Skeletal muscle satellite cell (primary cell): ENCODE measurements at regions not wholly inside any gene's neighbourhood (a gene's known extent, or its start where the extent isn't known, plus 50 kb on each side); places are given as distances from the start of the nearest gene placed in this dataset.

Experiments used
- H3K27me3 ChIP-seq: 2 replicates; pipeline ENCODE4 v1.7.0; 2013; ENCODE audit warnings: low read length; ENCODE audit not compliant: control insufficient read depth, insufficient read depth
- H3K36me3 ChIP-seq: 2 replicates; pipeline ENCODE4 v1.7.0; 2013; ENCODE audit warnings: mild to moderate bottlenecking, control low read depth, low read length; ENCODE audit not compliant: insufficient read depth
- H3K4me1 ChIP-seq: 2 replicates; pipeline ENCODE4 v1.7.0; 2013; ENCODE audit warnings: low read length; ENCODE audit not compliant: control insufficient read depth, insufficient read depth
- H3K4me2 ChIP-seq: 2 replicates; pipeline ENCODE4 v1.7.0; 2013; ENCODE audit warnings: mild to moderate bottlenecking, low read length
- H3K4me3 ChIP-seq: 2 replicates; pipeline ENCODE4 v1.7.0; 2013; ENCODE audit warnings: low read length
- H3K9ac ChIP-seq: 2 replicates; pipeline ENCODE4 v1.7.0; 2013; ENCODE audit warnings: mild to moderate bottlenecking, low read depth, low read length, moderate library complexity
- H3K9me3 ChIP-seq: replicated peaks from 2 replicates; pipeline ENCODE4 v1.7.0; 2013; ENCODE audit warnings: mild to moderate bottlenecking, control low read depth, low read length

DNA sequence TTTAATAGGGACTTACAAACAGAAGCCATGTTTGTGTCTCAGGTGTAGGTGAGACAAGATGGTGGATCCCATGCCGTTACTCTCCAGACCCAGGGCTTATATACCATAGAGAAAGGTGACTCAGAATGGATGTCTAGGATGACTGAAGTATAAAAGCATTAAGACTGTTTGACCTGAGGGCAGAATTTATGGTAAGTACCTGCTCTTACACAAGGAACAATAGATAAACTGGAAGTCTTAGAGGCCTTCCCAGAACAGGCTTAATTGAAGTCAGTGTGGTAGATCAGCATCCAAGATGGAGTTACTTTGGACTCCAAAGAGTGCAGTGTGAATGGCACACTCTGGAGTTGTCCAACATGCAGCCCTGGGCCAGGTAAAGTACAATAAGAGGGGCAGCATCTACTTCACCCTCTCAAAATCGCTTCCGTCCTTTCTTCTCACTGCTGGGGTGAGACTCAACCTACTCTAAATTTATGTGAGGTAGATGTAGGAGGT lies 387.0 kb upstream of the DDI1 start:
- no peak overlapping the region for H3K9ac ChIP-seq

DNA sequence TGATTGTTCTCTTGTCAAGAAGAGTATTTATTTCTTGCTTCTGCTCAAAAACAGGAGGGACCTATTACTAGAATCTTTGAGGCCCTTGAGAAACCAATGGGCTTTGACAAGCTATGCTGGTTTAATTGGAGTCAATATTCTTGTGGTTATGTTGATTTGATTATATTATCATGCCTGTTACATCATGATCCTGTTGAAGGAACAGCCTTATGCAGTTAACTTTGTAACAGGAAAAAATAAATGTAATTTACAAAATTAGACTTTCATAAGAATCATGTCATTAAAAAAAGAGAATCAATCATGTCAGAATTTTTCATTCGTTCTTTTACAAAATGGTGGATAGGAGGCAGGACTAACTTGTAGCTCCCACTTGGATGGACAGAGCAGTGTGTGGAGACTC lies 386.1 kb upstream of the DDI1 start:
- H3K36me3 ChIP-seq, result no peaks in the 10 kb centered on the region
- H3K27me3 ChIP-seq, result no peaks in the 10 kb centered on the region
- H3K4me2 ChIP-seq, result no peak overlapping the region
- H3K4me1 ChIP-seq, result no peaks in the 10 kb centered on the region
- no peak overlapping the region for H3K4me3 ChIP-seq
- peaks cover 5% of the 10 kb centered on the region for H3K9me3 ChIP-seq
- H3K9ac ChIP-seq, result no peak overlapping the region

More for the DNA sequence above, 387.0 kb upstream of the DDI1 start:
- peaks cover 5% of the 10 kb centered on the region for H3K9me3 ChIP-seq
- no peak overlapping the region for H3K4me3 ChIP-seq
- no peaks in the 10 kb centered on the region for H3K36me3 ChIP-seq
- H3K4me2 ChIP-seq, result no peak overlapping the region
- H3K4me1 ChIP-seq, result no peaks in the 10 kb centered on the region
- no peaks in the 10 kb centered on the region for H3K27me3 ChIP-seq

DNA sequence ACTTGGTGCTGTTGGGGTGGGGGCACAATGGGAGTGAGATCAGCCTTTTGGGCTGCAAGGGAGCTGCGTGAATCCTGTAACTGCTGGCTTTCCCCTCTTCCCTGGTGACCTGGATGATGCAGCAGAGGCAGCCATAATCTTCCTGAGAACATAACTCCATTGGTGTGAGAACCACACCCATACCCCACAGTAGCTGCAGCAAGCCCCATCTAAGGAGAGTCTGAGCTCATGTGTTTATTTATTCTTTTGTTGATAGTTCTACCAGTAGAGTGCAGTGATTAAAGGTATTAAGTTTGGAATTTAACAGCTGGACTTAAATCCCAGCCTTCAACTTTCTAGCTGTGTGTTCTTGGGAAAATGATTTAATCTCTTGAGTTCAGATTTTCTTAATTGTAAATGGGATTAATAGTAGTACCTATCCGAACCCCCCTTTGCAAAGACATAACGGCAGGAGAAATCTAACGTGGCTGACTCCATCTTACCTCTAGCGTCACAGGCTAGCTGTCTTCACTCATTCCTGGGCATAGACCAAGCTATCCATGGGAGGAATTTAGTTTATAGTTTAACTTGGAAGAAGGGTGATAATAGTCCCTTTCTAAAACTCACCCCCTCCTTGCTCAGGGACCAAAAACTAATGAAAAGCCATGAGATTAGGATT lies 385.0 kb upstream of the DDI1 start:
- H3K9me3 ChIP-seq, result peaks cover 5% of the 10 kb centered on the region
- H3K36me3 ChIP-seq, result no peaks in the 10 kb centered on the region
- no peak overlapping the region for H3K9ac ChIP-seq
- no peaks in the 10 kb centered on the region for H3K27me3 ChIP-seq
- H3K4me2 ChIP-seq, result no peak overlapping the region
- H3K4me3 ChIP-seq, result no peak overlapping the region
- H3K4me1 ChIP-seq, result no peaks in the 10 kb centered on the region

GRCh38 chr11:103652013-103652412 lies 384.4 kb upstream of the DDI1 start:
- no peak overlapping the region for H3K4me2 ChIP-seq
- no peak overlapping the region for H3K4me3 ChIP-seq
- H3K27me3 ChIP-seq, result no peaks in the 10 kb centered on the region
- H3K4me1 ChIP-seq, result no peaks in the 10 kb centered on the region
- H3K9ac ChIP-seq, result no peak overlapping the region
- peaks cover 5% of the 10 kb centered on the region for H3K9me3 ChIP-seq
- H3K36me3 ChIP-seq, result no peaks in the 10 kb centered on the region

DNA sequence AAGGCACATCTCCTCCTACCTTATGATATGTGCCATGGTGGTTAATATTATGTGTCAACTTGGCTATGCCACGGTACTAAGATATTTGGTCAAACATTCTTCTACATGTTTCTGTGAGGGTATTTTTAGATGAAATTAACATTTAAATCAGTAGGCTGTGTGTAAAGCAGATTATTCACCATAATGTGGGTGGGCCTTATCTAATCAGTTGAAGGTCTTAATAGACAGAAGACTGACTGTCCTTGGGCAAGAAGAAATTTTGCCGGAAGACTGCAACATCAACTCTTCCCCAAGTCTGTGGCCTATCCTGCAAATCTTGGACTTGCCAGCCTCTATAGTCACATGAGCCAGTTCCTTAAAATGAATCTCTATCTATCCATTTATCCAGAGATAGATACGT lies 380.1 kb upstream of the DDI1 start:
- H3K4me1 ChIP-seq, result no peaks in the 10 kb centered on the region
- H3K4me3 ChIP-seq, result no peak overlapping the region
- peaks cover 5% of the 10 kb centered on the region for H3K9me3 ChIP-seq
- no peak overlapping the region for H3K9ac ChIP-seq
- H3K27me3 ChIP-seq, result no peaks in the 10 kb centered on the region
- no peak overlapping the region for H3K4me2 ChIP-seq
- H3K36me3 ChIP-seq, result no peaks in the 10 kb centered on the region

DNA sequence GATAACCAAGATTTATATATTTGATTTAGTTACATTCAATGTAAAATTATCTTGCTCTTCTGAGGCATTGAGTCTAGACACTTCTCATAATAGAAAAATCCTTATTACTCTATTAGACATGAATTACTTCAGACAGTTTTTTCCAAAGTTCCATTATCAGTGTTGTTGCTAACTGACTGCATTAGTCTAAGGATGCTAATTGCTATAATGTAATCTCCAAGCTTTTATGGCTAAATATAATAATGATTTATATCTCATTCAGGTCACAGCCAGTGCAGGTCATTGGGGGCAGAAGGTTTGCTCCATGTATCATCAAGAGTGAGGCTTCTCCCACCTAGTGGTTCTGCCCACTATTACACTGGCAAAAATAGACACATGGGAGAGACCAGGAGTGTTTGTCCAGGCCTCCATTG lies 377.2 kb upstream of the DDI1 start:
- H3K4me3 ChIP-seq, result no peak overlapping the region
- H3K4me2 ChIP-seq, result no peak overlapping the region
- H3K4me1 ChIP-seq, result no peaks in the 10 kb centered on the region
- H3K27me3 ChIP-seq, result no peaks in the 10 kb centered on the region
- H3K9me3 ChIP-seq, result no peaks in the 10 kb centered on the region
- H3K36me3 ChIP-seq, result no peaks in the 10 kb centered on the region
- no peak overlapping the region for H3K9ac ChIP-seq

GRCh38 chr11:103659743-103660142 lies 376.7 kb upstream of the DDI1 start:
- Histone ChIP-seq H3K9me3 (no peaks in the 10 kb centered on the region), H3K27me3 (no peaks in the 10 kb centered on the region), H3K36me3 (no peaks in the 10 kb centered on the region), H3K4me2 (no peak overlapping the region), H3K4me1 (no peaks in the 10 kb centered on the region), H3K4me3 (no peak overlapping the region), H3K9ac (no peak overlapping the region)

- Histone ChIP-seq H3K9ac (no peak overlapping the region), H3K4me2 (no peak overlapping the region), H3K4me3 (no peak overlapping the region), H3K27me3 (no peaks in the 10 kb centered on the region), H3K36me3 (no peaks in the 10 kb centered on the region), H3K4me1 (no peaks in the 10 kb centered on the region), H3K9me3 (no peaks in the 10 kb centered on the region)
Observed at GRCh38 chr11:103661185-103661584, 375.3 kb upstream of the DDI1 start.

DNA sequence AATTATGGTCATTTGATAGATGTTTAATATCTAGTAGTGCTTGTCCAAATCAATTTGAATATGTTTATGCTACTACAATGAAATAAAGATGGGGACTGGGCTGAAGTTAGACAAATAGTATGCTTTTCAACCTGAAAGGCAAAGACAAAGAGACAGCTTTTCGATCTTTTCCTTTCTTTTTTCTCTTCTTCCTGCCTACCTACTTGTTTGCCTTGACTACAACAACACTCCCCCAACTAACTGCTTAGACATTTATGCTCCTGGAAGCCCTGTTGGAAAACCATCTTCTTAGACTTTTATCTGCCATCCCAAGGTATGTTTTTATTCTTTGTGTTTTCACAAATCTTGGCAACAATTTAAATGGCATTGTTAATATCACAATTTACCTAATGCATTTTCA lies 374.4 kb upstream of the DDI1 start:
- Histone ChIP-seq H3K4me1 (no peaks in the 10 kb centered on the region), H3K4me2 (no peak overlapping the region), H3K27me3 (no peaks in the 10 kb centered on the region), H3K9me3 (no peaks in the 10 kb centered on the region), H3K4me3 (no peak overlapping the region), H3K36me3 (no peaks in the 10 kb centered on the region), H3K9ac (no peak overlapping the region)

- no peaks in the 10 kb centered on the region for H3K9me3 ChIP-seq
- H3K4me3 ChIP-seq, result no peak overlapping the region
- H3K27me3 ChIP-seq, result no peaks in the 10 kb centered on the region
- H3K36me3 ChIP-seq, result no peaks in the 10 kb centered on the region
- H3K4me1 ChIP-seq, result no peaks in the 10 kb centered on the region
- H3K4me2 ChIP-seq, result no peak overlapping the region
- no peak overlapping the region for H3K9ac ChIP-seq
Observed at GRCh38 chr11:103662880-103663279, 373.6 kb upstream of the DDI1 start.

GRCh38 chr11:103668859-103669258 lies 367.6 kb upstream of the DDI1 start:
- Histone ChIP-seq H3K9me3 (no peaks in the 10 kb centered on the region), H3K4me1 (no peaks in the 10 kb centered on the region), H3K4me2 (no peak overlapping the region), H3K27me3 (no peaks in the 10 kb centered on the region), H3K4me3 (no peak overlapping the region), H3K9ac (no peak overlapping the region), H3K36me3 (no peaks in the 10 kb centered on the region)

GRCh38 chr11:103671143-103671651 lies 365.2 kb upstream of the DDI1 start:
- no peaks in the 10 kb centered on the region for H3K4me1 ChIP-seq

More at GRCh38 chr11:103671143-103671651, 365.2 kb upstream of the DDI1 start:
- H3K4me2 ChIP-seq, result no peak overlapping the region
- H3K4me3 ChIP-seq, result no peak overlapping the region
- no peaks in the 10 kb centered on the region for H3K9me3 ChIP-seq
- no peaks in the 10 kb centered on the region for H3K27me3 ChIP-seq
- H3K36me3 ChIP-seq, result no peaks in the 10 kb centered on the region
- no peak overlapping the region for H3K9ac ChIP-seq
